Hepatocyte (in vitro differentiated cells): ENCODE measurements at regions not wholly inside any gene's neighbourhood (a gene's known extent, or its start where the extent isn't known, plus 50 kb on each side); places are given as distances from the start of the nearest gene placed in this dataset.

Source experiments
- DNase-seq: peaks from one replicate; pipeline ENCODE4 v3.0.0-alpha.2; 2016; ENCODE audit warnings: low spot score
- H2AFZ ChIP-seq: fragments of 200-600 bp; sonication (generic); 2 replicates; pipeline ENCODE4 v1.6.0; 2016; ENCODE audit warnings: antibody characterized with exemption, mild to moderate bottlenecking
- H3K27ac ChIP-seq: fragments of 200-600 bp; sonication (generic); 2 replicates; pipeline ENCODE4 v1.5.1; 2016; ENCODE audit warnings: mild to moderate bottlenecking
- H3K27me3 ChIP-seq: fragments of 200-600 bp; sonication (generic); 2 replicates; pipeline ENCODE4 v1.6.1; 2016
- H3K36me3 ChIP-seq: fragments of 200-600 bp; sonication (generic); replicated peaks from 2 replicates; pipeline ENCODE4 v1.5.1; 2016; ENCODE audit warnings: low read depth; ENCODE audit not compliant: insufficient read depth
- H3K4me1 ChIP-seq: fragments of 200-600 bp; sonication (generic); 2 replicates; pipeline ENCODE4 v1.5.1; 2016; ENCODE audit warnings: mild to moderate bottlenecking, moderate library complexity; ENCODE audit not compliant: insufficient read depth
- H3K4me2 ChIP-seq: fragments of 200-600 bp; sonication (generic); 2 replicates; pipeline ENCODE4 v1.6.0; 2016
- H3K4me3 ChIP-seq: fragments of 200-600 bp; sonication (generic); 2 replicates; pipeline ENCODE4 v1.5.1; 2016; ENCODE audit warnings: mild to moderate bottlenecking
- H3K79me2 ChIP-seq: fragments of 200-600 bp; sonication (generic); 2 replicates; pipeline ENCODE4 v1.6.0; 2017; ENCODE audit warnings: mild to moderate bottlenecking
- H3K9me2 ChIP-seq: fragments of 200-600 bp; sonication (generic); replicated peaks from 2 replicates; pipeline ENCODE4 v1.6.0; 2017; ENCODE audit warnings: mild to moderate bottlenecking; ENCODE audit not compliant: insufficient read depth
- H3K9me3 ChIP-seq: fragments of 200-600 bp; sonication (generic); 2 replicates; pipeline ENCODE4 v1.5.1; 2016; ENCODE audit warnings: low read depth, mild to moderate bottlenecking
- H4K20me1 ChIP-seq: fragments of 200-600 bp; sonication (generic); 2 replicates; pipeline ENCODE4 v1.6.0; 2016; ENCODE audit warnings: mild to moderate bottlenecking; ENCODE audit not compliant: insufficient read depth, poor library complexity, severe bottlenecking
- EZH2 ChIP-seq: fragments of 200-600 bp; sonication (generic); IDR thresholded peaks from 2 replicates; pipeline ENCODE4 v1.6.1; 2016; ENCODE audit warnings: antibody characterized with exemption, mild to moderate bottlenecking, borderline replicate concordance
- EZH2phosphoT487 ChIP-seq: fragments of 200-600 bp; sonication (generic); IDR thresholded peaks from one replicate; pipeline ENCODE4 v1.6.1; 2018; ENCODE audit warnings: antibody characterized with exemption, mild to moderate bottlenecking, low read depth, moderate library complexity; ENCODE audit not compliant: unreplicated experiment, severe bottlenecking
- WGBS: methylation state at CpG from one replicate; pipeline ENCODE4 v1.1.6; 2016; ENCODE audit warnings: low lambda C conversion rate; ENCODE audit errors: missing lambda C conversion rate; 5-methylcytosine and 5-hydroxymethylcytosine counted together
- TF ChIP-seq, protein P1 (sequence below): fragments of 200-600 bp; sonication (generic); IDR thresholded peaks from 2 replicates; pipeline ENCODE4 v1.5.1; 2016; ENCODE audit warnings: antibody characterized with exemption, mild to moderate bottlenecking; ENCODE audit not compliant: poor library complexity

- Histone ChIP-seq H3K4me1 (no peaks in the 10 kb centered on the region), H3K9me3 (no peaks in the 10 kb centered on the region), H3K27me3 (no peaks in the 10 kb centered on the region), H4K20me1 (no peaks in the 10 kb centered on the region), H3K27ac (no peak overlapping the region), H3K4me2 (no peak overlapping the region), H3K36me3 (no peaks in the 10 kb centered on the region), H2AFZ (no peak overlapping the region), H3K4me3 (no peak overlapping the region), H3K9me2 (no peaks in the 10 kb centered on the region), H3K79me2 (no peaks in the 10 kb centered on the region)
- WGBS = 48% methylated on average over 6 of the region's 6 CpGs
- no peak for DNase-seq
- TF ChIP-seq, protein P1, sequence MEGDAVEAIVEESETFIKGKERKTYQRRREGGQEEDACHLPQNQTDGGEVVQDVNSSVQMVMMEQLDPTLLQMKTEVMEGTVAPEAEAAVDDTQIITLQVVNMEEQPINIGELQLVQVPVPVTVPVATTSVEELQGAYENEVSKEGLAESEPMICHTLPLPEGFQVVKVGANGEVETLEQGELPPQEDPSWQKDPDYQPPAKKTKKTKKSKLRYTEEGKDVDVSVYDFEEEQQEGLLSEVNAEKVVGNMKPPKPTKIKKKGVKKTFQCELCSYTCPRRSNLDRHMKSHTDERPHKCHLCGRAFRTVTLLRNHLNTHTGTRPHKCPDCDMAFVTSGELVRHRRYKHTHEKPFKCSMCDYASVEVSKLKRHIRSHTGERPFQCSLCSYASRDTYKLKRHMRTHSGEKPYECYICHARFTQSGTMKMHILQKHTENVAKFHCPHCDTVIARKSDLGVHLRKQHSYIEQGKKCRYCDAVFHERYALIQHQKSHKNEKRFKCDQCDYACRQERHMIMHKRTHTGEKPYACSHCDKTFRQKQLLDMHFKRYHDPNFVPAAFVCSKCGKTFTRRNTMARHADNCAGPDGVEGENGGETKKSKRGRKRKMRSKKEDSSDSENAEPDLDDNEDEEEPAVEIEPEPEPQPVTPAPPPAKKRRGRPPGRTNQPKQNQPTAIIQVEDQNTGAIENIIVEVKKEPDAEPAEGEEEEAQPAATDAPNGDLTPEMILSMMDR = no peak
- no peak for TF ChIP-seq EZH2phosphoT487
- no peak for TF ChIP-seq EZH2
Measured at GRCh38 chr16:86322283-86322682, 188.0 kb upstream of the FOXF1 start.

GRCh38 chr16:86322806-86323205, 187.5 kb upstream of the FOXF1 start:
- Histone ChIP-seq H3K9me2 (no peaks in the 10 kb centered on the region), H4K20me1 (no peaks in the 10 kb centered on the region), H3K27ac (no peak overlapping the region), H2AFZ (no peak overlapping the region), H3K4me3 (no peak overlapping the region), H3K36me3 (no peaks in the 10 kb centered on the region), H3K4me1 (no peaks in the 10 kb centered on the region), H3K9me3 (no peaks in the 10 kb centered on the region), H3K4me2 (no peak overlapping the region), H3K79me2 (no peaks in the 10 kb centered on the region), H3K27me3 (no peaks in the 10 kb centered on the region)
- 80% methylated on average over 8 of the region's 8 CpGs for WGBS
- TF ChIP-seq, protein P1 = no peak
- no peak for TF ChIP-seq EZH2
- no peak for TF ChIP-seq EZH2phosphoT487
- DNase-seq = no peak

GRCh38 chr16:86324320-86324719, 186.0 kb upstream of the FOXF1 start:
- no peak for DNase-seq
- H3K79me2 ChIP-seq = no peaks in the 10 kb centered on the region
- H3K9me3 ChIP-seq = no peaks in the 10 kb centered on the region
- no peaks in the 10 kb centered on the region for H4K20me1 ChIP-seq
- no peaks in the 10 kb centered on the region for H3K4me1 ChIP-seq
- H3K9me2 ChIP-seq = no peaks in the 10 kb centered on the region
- no peaks in the 10 kb centered on the region for H3K27me3 ChIP-seq
- WGBS = 92% methylated on average over 18 of the region's 18 CpGs
- H3K4me3 ChIP-seq = no peak overlapping the region
- no peak overlapping the region for H2AFZ ChIP-seq
- H3K27ac ChIP-seq = no peak overlapping the region
- no peak overlapping the region for H3K4me2 ChIP-seq
- H3K36me3 ChIP-seq = no peaks in the 10 kb centered on the region
- TF ChIP-seq, protein P1 = no peak
- TF ChIP-seq EZH2 (no peak), EZH2phosphoT487 (no peak)

GRCh38 chr16:86325360-86325759, 185.0 kb upstream of the FOXF1 start:
- Histone ChIP-seq H3K4me3 (no peak overlapping the region), H3K4me2 (no peak overlapping the region), H3K27me3 (no peaks in the 10 kb centered on the region), H3K9me3 (no peaks in the 10 kb centered on the region), H3K4me1 (no peaks in the 10 kb centered on the region), H2AFZ (no peak overlapping the region), H3K79me2 (no peaks in the 10 kb centered on the region), H3K36me3 (no peaks in the 10 kb centered on the region), H3K27ac (no peak overlapping the region), H4K20me1 (no peaks in the 10 kb centered on the region), H3K9me2 (no peaks in the 10 kb centered on the region)
- TF ChIP-seq EZH2 (no peak), EZH2phosphoT487 (no peak)
- 90% methylated on average over 3 of the region's 3 CpGs for WGBS
- DNase-seq = no peak
